ENCODE measurements at regions not wholly inside any gene's neighbourhood (a gene's known extent, or its start where the extent isn't known, plus 50 kb on each side); places are given as distances from the start of the nearest gene placed in this dataset.

DNA sequence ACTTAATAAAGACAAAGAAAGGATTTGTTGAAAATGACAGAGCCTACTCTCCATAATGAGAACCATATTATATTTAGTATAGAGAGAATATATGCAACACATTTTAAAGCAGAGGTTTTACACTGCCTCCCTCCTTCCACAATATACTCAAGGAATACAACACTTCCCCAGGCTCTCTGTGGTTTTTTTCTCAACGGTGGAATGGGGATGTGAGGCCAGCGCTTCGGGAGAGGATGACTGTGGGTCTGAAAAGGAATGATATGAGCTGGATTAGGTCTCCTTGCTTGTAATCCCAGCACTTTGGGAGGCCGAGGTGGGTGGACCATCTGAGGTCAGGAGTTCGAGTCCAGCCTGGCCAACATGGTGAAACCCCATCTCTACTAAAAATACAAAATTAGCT is 348.7 kb upstream of the KLF3 start:
- TF ChIP-seq, protein P1, sequence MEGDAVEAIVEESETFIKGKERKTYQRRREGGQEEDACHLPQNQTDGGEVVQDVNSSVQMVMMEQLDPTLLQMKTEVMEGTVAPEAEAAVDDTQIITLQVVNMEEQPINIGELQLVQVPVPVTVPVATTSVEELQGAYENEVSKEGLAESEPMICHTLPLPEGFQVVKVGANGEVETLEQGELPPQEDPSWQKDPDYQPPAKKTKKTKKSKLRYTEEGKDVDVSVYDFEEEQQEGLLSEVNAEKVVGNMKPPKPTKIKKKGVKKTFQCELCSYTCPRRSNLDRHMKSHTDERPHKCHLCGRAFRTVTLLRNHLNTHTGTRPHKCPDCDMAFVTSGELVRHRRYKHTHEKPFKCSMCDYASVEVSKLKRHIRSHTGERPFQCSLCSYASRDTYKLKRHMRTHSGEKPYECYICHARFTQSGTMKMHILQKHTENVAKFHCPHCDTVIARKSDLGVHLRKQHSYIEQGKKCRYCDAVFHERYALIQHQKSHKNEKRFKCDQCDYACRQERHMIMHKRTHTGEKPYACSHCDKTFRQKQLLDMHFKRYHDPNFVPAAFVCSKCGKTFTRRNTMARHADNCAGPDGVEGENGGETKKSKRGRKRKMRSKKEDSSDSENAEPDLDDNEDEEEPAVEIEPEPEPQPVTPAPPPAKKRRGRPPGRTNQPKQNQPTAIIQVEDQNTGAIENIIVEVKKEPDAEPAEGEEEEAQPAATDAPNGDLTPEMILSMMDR (IDR thresholded peaks at IDR 0.05; ENCODE audit: insufficient read depth, low read length, poor library complexity, severe bottlenecking): no peak
- TF ChIP-seq EZH2phosphoT487 (conservative IDR thresholded peaks at IDR 0.05; ENCODE audit: low read length): no peak

All from SU-DHL-6 (cell line).